Forelimb muscle (tissue), 1 donor: ENCODE measurements at regions not wholly inside any gene's neighbourhood (a gene's known extent, or its start where the extent isn't known, plus 50 kb on each side); places are given as distances from the start of the nearest gene placed in this dataset.

Experiments
- DNase-seq: peaks from one replicate; pipeline ENCODE4 v3.0.0-alpha.2; 2013; ENCODE audit warnings: low read depth

DNA sequence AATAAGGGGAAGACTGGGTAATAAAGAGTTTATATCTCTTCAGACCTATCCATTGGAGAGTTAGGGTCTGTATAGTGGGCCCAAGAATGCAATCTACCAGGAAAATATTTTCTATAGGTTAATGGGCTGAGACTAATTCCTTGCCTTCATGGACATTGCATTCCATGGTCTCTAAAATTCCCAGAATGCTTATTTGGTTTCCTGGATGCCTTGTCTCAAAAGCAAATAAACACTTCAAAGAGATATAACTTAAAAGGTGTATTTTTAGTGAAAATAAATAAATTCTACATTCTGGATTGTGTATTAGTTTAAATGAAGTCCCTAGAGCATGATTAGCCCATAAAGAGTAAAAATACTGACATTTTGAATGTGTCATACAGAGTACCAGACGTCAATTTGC lies 550.1 kb upstream of the PKN2 start:
- DNase-seq: no peak

DNA sequence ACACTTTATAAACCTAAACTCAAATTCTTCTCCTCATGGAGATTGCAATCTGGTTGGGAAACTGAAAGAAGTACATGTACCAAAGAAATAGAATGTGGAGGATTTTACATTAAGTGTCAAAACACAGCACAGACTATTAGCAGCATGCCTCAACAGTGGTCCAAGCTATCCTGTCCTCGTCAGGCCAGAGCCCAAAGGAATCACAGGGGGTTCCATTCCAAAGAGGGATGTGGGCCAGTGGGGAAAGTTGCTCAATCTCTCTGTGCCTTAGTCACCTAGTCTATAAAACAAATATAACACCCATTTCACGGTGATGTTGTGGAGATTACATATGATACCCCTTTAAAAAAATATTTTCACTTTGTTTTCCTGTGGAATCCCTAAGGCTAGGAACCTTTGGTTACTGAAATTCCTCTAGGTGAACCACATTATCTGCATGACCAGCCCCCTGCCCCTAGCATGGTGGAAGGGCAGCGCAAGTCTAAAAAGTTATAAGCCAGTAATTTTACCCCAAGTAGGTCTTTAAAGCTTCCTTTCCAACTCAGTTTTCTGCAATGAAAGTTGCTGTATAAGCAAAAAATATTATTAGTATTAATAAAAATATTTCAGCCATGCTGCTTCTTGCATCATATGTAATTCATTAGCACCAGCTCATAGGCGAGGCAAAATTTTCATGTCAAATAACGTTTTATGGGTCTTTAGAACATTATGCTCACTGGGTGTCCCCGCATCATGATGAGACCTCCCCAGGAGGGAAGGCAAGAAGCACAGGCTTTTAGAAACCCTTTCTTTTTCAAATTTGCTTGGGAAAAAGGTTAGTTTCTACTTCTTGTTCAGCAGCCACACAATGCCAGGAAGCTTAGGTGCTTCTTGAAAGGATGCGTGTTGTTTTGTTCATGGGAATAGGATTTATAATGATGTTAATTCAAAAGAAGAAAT lies 548.8 kb upstream of the PKN2 start:
- DNase-seq: no peak

DNA sequence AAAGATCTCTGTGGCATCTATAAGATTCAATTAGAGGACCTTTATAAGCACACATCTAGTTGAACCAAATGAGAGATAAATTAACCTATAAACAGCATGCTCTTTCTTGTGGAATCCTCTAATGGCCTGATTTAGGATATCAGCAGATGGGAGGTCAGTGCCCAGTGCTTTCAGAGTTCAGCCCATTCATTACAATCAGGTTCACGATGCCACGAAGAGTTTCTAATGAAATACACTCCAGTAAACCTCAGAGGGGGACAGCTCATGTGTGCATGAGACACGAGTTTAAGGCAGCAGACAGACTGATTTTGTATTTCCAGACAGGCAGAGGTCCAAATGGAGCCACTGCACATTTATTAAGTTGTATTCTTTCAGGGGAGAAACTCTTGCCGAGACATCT lies 544.4 kb upstream of the PKN2 start:
- DNase-seq: no peak

DNA sequence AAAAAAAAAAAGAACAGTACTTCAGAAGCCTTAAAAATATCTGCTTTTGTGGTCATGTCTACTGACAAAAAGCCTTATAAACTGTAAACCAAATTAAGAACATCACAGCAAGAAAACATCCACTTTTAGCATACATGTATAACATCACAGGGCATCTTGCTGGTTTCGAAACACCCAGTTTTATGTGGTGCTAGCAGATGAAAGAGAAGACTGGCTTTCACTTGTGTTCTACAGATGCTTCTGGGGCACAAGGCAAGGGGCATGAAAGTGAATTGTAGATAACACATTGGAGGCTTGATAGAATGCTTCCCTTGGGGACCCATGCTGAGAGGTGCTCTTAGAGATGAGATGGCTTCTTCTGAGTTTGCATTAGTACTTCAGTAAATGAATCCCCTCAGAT lies 543.7 kb upstream of the PKN2 start:
- DNase-seq: no peak

DNA sequence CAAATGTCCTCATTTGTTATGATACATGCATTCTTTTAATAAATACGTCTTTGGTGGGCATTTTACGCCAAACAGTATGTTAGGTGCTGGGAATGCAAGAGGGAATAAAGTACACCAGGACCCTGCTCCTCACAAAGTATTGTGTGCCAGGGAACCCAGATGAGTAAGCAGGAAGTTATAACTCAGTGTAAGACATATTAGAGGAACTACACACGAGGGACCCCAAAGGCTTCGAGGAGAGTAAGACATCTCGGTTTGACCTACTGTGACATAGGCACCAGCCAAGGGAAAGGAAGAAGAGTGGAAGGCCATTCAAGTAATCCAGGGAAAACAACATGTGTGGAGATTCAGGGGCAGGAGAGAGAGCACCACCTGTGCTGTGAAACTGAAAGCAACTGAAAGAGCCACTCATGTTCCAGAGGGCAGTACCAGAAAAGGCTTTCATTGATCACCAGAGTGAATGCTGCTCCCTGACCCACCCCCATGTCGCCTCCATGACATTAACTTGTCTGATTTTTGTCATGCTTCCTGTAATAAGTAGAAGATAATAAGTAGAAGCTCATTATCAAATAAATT lies 542.5 kb upstream of the PKN2 start:
- DNase-seq: no peak

DNA sequence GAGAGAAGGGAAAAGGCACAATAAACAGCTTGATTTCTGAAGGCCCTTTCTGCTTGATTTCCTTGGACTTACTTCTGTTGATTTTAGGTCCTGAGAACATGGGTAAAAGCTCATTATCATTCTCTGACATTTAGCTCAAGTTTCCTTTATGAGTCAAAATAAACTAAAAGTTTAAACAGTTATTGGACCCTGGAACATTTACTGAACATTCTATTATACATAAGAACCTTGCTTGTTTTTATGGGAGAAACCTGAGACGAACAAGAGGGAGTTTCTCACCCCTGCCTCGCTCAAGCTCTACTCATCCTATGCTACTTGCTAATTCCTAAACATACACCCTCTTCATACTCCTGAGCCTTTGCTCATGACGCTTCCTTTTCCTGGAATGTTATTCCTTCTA lies 538.3 kb upstream of the PKN2 start:
- no peak for DNase-seq

DNA sequence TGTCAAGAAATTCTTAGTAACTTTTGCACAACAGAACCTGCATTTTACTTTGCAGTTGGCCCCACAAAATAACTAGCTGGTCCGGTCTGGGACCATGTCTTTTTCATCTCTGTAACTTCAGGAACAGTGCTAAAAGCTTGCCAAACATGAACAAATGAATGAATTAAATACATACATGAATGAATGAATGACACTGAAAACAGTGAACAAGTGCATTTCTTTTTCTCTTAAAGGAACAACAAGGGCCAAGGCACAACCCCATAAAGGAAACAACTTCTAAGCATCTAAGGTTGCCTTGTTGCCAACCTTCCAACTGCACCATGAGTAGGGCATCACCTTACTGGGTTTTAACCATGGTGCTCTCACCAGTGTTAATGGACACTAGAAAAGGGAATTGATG lies 534.4 kb upstream of the PKN2 start:
- no peak for DNase-seq

DNA sequence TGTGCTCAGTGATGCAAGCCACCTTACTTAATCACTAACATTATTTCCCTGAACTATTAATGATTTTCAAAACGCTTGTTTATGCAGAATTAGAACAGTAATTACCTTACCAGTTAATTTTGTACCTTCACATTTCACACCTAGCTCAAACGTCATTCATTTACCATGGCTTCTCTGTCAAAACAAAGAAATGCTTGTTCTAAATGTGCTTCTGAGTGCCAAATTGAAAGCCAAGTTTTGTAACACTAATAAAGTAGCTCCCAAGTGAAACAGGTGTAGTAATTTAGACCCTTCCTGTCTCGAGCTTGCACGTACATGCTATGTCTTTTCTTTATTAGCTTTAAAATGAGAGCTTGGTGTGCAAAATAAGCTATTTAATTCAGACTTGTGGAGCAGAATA lies 533.7 kb upstream of the PKN2 start:
- DNase-seq: no peak

DNA sequence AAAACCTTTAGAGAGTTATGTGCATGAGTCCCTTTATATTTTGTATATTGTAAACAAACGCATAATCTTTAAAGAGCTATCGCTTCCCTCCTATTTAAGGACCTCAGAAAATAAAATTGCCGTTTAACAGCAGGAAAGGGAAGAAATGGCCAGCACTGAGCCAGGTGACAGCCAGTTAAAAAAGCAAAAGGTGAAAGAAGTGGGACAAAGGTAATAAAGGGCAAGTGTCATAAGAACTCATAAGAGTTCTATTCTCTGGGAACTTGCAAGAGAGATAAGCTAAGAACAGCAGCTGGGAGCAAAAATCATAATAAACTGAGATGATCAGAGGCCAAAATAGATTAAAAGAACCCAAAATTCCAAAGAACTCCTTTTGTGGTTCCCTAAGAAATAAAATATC lies 520.9 kb upstream of the PKN2 start:
- DNase-seq: no peak

DNA sequence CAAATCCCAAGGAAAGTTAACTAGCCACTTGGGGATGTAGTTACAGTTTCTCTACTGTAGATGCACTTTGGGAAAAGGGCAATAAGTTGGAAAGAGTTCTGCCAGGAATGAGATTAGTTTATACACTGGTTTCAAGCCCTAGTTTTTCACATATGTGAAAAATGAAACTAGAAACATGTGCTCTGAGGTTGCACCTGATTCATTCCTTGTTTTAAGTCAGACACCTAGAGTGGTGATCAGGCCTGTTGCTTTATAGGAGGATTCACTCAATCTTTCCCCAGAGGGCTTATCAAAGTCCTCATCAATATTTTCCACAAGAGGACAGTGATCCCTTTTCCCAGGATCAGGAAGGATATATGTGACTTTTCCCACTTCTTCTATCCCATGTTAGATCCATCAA lies 515.9 kb upstream of the PKN2 start:
- DNase-seq: no peak

DNA sequence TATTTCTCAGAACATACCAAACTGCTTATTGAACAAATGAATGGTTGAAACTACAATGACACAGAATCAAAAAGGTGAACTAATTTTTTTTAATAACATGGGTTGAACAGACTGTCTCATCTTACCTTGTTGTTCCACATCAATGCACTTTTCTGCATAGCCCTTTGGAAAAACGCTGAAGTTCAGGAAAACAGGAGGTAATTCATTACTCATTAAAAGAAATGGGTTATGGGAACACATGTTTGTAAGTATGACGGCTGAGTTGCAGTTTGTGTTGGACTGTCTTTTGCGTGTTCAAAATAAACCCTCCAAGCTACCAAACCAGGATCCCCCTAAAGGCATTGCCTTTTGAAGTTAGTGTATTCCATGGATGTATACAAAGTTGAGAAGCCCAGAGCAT lies 514.9 kb upstream of the PKN2 start:
- no peak for DNase-seq

DNA sequence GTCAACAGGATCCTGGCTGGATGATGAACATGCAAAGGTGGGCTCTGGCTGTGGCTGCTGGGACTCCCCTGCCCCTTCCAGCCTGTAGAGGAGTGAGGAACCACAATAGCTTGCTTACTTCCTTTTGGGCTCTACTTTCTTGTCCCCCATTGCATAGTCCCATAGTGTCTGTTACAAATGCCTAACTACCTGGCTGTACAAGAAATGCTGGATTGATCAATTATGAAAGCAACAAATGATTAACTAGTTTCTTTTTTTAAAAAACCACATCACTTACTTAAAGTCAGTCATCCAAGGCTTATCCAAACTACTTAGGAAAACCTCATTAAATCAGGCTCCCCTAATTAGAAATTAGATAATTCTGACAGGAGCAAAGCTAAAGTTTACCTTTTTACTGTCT lies 514.1 kb upstream of the PKN2 start:
- DNase-seq: no peak

DNA sequence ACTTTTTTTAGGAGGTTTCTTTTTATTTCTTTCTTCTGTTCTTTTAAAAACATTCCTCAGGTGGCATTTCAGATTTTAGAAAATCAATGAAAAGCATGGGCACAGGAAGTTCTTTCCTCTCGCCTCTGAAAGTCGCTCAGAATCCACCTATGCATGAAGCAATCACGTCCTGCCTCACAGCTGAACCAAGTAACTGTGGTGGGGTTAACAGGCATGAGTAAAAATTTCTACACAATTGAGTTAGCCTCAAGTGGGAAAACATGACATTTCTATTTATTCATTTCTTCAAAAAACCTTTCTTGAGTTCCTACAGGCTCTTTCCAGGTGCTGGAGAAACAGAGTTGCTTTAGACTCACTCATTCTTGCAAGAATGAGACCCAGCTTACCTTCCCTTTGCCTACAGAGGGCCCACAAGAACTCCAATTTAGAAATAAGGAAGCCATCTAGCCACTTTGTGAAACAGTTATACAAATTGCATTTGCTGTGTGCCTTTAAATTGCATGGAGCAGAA lies 508.9 kb upstream of the PKN2 start:
- no peak for DNase-seq

DNA sequence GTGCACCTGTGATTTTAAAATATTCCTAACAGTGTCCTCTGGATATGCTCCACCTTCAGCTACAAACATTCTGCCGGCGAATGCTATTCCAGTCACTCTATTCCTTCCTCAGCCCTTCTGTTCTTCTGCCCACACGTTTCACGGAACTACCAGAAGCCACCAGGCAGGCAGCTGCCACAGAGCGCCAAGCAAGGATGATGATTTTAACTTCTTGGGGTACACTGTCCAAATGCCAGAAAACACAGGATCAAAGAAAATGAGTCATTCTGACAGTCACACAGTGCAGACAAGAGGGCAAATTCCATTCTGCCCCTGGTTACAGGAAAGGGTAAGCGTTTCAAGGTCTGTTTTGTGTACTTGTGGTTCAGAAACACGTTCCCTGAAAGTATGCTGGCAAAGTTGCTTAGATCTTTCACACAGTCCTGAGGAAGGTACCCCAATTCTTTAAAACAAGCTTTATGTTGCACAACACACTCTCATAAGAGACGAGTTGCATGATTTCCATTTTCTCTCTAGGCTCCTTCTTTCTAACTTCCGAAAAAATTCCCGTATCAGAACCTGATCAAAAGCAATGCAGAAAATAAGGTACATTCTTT lies 508.3 kb upstream of the PKN2 start:
- no peak for DNase-seq

DNA sequence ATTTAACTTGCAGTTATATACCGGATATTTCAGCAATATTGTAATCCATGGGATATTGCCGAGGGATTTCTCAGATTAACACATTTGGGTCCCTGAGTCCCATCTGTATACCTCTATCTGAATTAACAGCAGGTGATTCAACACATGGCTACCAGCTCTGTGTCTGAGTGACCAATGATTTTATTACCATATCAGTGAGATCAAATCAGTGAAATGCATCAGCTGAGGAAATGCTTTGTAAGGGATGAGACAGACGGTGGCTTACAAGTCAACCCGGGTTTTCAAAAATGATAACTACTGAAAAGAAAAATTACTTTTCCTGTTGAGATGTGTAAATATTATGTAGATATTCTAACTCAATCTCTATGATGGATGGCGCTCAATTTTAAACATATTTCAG lies 504.1 kb upstream of the PKN2 start:
- DNase-seq: no peak

DNA sequence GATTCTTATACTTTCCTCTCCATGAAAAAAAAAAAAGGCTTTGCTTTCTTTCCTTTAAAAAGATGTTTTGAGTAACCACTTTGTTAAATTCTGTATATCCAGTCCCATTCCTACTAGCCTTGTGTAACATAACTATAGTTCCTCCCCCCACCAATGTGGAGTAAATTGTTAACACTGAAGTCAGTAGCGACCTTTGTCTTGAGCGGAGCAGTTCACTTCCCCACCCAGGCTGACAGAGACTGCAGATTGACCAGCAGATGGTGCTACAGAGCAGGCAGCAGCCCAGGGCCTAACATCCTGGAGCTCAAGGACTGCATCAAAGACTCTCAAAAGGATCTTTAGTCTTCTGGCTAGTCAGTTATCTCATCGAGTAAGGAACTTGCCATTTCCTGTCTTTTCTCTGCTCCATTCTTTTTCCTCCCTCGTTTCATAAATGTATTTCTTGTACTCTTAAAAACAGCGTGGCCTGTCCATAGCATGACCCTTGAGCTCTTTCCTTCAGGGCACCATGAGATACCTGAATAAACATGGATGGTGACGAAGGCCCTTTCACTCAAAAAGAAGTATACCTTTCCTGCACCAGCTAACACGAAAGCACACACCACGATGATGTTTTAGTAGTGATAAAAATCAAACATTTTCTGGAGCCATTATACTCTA lies 503.5 kb upstream of the PKN2 start:
- DNase-seq: peak; percentile 54

DNA sequence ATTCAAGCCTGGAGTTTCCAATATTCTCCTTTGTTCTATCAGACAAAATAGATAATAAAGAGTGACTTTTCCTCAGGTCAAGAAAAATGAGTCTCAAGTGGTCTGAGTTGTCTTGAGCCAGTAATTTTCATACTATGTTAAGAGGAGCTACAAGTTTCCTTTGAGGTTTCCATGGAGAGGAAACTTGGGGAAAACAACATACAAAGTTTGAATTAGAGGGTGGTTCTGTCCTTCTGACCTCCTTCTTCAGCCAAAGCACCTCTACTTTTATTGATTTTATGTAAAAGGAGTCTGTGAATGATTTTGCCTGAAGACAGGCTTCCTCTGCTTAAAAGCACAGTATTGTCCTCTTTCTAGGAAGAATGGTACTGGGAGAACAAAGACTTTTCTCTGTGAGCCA lies 497.2 kb upstream of the PKN2 start:
- DNase-seq: peak; percentile 2

DNA sequence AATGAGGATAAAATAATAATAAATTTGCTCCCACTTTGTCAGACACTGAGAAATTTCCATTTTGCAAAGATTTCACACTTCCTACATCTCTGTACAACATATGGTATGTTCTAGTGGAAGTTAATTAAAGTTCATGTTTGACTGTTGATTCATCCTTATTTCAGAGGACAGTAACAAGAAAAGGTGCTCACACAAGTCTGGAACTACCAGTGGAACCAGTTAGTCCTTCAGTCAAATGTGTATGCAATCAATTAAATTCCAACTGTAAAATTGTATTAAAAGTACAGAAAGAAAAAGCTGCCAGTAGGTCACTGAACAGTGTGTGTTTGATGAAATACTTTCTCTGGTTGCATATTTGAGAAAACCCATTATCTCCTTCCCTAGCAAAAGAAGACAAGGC lies 496.0 kb upstream of the PKN2 start:
- no peak for DNase-seq

DNA sequence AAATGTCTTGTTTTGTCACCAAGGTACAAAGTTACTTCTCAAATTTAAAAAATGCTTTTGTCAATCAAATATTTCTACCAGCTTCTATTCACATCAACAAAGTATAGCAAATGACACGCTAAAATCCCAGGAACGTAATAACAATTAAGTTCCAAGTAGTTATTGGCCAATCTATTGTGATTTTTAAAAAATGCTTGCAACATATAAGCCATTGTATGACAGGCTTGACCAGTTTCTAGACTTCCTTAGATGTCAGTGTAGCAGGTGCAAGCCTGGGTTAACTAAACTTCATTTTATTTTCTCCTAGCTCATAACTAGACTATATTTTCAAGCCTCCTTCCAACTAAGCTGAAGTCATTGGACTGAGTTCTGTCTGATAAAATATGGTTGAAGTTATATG lies 494.5 kb upstream of the PKN2 start:
- no peak for DNase-seq

DNA sequence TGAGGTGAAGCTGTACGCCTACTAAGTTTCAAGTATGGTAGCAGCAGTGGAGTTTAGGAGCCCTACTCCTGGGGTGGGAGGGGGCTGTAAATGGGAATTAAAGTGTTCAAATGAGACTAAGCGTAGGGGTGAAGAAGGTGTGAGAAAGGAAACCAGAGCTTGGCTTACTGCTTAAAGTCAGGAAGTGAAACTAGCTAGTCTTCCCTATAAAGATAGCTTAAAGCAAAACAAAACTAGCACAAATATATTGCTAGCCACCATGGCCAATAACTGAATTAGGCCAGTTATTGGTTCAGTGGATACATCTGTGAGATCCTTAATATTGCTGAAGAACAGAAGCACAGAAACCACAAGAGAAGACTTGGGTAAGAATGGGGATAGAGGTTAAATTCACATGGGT lies 492.2 kb upstream of the PKN2 start:
- DNase-seq: no peak

DNA sequence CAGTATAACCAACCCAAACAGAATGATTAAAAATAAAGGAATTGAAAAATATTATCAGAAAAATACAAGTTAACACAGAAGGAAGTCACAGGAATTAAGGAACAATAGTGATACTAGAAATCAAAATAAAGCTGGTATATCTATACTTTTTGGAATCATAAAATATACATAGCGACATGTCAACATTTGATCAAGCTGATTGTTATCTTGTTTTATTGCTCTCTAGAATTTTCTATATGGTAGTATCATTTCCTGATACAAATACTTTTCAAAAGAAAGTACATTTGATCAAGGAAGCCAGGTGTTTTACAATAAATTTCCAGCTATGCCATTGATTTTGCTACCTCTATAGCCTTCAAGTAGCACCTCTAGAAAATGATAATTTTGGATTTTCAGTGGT lies 489.5 kb upstream of the PKN2 start:
- DNase-seq: no peak

DNA sequence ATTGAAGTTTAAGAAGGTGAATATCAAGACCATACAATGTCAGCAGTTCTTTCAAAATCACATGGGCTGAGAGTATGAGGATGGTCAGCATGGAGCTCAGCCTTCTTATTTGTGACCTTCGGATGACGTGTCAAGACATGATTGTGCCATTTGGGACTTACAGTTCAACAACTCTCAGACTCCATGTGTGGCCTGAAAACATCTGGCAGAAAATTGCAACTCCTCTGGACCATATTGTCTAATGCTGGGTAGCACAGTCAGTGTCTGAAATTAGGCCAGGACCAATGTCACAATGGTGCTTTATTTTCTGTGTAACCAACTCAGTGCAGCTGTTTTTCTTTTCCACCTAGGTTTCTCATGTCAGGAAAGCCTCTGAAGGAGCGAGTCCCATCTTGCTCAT lies 483.5 kb upstream of the PKN2 start:
- no peak for DNase-seq

DNA sequence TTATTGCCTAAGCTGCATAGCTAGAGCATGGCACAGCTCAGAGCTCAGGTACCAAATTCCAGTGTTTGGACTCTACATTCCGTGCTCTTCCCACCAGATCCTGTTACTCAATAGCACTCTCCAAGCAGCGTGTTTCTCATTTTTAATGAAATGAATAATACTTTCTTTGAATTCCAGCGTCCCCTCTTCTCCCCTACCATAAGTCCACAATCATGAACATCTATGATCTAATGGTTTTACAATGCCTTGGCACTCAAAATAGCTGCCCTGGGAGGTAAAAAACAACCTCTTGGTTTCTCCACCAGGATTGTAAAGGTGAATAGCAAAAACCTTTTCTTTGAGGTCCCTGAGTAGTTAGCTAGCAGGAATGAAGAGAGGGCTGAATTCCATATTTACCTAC lies 480.0 kb upstream of the PKN2 start:
- no peak for DNase-seq
